HepG2 (cell line): ENCODE measurements at regions not wholly inside any gene's neighbourhood (a gene's known extent, or its start where the extent isn't known, plus 50 kb on each side); places are given as distances from the start of the nearest gene placed in this dataset.

Experiments
- GABPA ChIP-seq, 2 experiments: IDR thresholded peaks; 2 replicates each; pipeline ENCODE4 v1.6.1; 2011 to 2016; ENCODE audit warnings: low read depth in 2 of 2, low read length in 1 of 2, missing biosample characterization in 1 of 2, missing genetic modification characterization in 1 of 2
- MEF2D ChIP-seq: sonication (generic); formaldehyde crosslinking; IDR thresholded peaks from 2 replicates; pipeline ENCODE4 v1.5.1; 2020; ENCODE audit warnings: mild to moderate bottlenecking, missing genetic modification reagents
- MTA1 ChIP-seq: sonication (generic); formaldehyde crosslinking; IDR thresholded peaks from 2 replicates; pipeline ENCODE4 v1.4.0; 2020; ENCODE audit warnings: missing genetic modification reagents, mild to moderate bottlenecking, borderline replicate concordance
- TEAD2 ChIP-seq: sonication (generic); formaldehyde crosslinking; IDR thresholded peaks from 2 replicates; pipeline ENCODE4 v1.9.0; 2021; ENCODE audit warnings: missing genetic modification reagents
- ZNF441 ChIP-seq: sonication (generic); formaldehyde crosslinking; IDR thresholded peaks from 2 replicates; pipeline ENCODE4 v1.7.0; 2021; ENCODE audit warnings: missing genetic modification reagents, borderline replicate concordance
- TF ChIP-seq, protein P1 (sequence below): sonication (generic); formaldehyde crosslinking; IDR thresholded peaks from 2 replicates; pipeline ENCODE4 v1.4.0; 2020; ENCODE audit warnings: missing genetic modification reagents, borderline replicate concordance
- TF ChIP-seq, protein P2 (sequence below): sonication (generic); formaldehyde crosslinking; IDR thresholded peaks from 2 replicates; pipeline ENCODE4 v1.4.0; 2020; ENCODE audit warnings: mild to moderate bottlenecking, missing genetic modification reagents

DNA sequence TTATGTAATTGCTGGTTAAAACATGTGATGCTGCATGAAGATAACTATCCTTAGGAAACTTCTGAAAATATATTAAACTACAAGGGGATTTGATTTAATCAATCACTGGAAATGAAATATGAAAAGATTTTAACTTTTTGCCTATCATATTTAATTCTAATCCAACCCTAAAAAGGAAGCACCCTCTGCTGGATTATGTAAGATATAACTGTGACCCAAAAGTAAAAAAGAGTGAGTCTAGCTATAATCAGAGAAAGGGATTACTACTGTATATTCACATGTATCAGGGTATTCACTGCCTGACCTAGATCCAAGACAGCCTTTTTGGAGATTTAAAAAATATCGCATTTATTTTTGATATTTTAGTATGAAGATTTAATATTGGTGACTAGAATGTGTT, 295.5 kb downstream of the MDFIC start:
- no peak for TF ChIP-seq MTA1
- TF ChIP-seq MEF2D (CRISPR knock-in tag), result no peak
- TF ChIP-seq, protein P1, sequence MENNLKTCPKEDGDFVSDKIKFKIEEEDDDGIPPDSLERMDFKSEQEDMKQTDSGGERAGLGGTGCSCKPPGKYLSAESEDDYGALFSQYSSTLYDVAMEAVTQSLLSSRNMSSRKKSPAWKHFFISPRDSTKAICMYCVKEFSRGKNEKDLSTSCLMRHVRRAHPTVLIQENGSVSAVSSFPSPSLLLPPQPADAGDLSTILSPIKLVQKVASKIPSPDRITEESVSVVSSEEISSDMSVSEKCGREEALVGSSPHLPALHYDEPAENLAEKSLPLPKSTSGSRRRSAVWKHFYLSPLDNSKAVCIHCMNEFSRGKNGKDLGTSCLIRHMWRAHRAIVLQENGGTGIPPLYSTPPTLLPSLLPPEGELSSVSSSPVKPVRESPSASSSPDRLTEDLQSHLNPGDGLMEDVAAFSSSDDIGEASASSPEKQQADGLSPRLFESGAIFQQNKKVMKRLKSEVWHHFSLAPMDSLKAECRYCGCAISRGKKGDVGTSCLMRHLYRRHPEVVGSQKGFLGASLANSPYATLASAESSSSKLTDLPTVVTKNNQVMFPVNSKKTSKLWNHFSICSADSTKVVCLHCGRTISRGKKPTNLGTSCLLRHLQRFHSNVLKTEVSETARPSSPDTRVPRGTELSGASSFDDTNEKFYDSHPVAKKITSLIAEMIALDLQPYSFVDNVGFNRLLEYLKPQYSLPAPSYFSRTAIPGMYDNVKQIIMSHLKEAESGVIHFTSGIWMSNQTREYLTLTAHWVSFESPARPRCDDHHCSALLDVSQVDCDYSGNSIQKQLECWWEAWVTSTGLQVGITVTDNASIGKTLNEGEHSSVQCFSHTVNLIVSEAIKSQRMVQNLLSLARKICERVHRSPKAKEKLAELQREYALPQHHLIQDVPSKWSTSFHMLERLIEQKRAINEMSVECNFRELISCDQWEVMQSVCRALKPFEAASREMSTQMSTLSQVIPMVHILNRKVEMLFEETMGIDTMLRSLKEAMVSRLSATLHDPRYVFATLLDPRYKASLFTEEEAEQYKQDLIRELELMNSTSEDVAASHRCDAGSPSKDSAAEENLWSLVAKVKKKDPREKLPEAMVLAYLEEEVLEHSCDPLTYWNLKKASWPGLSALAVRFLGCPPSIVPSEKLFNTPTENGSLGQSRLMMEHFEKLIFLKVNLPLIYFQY (CRISPR knock-in tag), result no peak
- no peak for TF ChIP-seq GABPA (IDR thresholded peaks at IDR 0.05; ENCODE audit: low read depth, low read length)
- no peak for TF ChIP-seq GABPA (CRISPR knock-in tag; IDR thresholded peaks at IDR 0.05; ENCODE audit: low read depth)
- TF ChIP-seq, protein P2, sequence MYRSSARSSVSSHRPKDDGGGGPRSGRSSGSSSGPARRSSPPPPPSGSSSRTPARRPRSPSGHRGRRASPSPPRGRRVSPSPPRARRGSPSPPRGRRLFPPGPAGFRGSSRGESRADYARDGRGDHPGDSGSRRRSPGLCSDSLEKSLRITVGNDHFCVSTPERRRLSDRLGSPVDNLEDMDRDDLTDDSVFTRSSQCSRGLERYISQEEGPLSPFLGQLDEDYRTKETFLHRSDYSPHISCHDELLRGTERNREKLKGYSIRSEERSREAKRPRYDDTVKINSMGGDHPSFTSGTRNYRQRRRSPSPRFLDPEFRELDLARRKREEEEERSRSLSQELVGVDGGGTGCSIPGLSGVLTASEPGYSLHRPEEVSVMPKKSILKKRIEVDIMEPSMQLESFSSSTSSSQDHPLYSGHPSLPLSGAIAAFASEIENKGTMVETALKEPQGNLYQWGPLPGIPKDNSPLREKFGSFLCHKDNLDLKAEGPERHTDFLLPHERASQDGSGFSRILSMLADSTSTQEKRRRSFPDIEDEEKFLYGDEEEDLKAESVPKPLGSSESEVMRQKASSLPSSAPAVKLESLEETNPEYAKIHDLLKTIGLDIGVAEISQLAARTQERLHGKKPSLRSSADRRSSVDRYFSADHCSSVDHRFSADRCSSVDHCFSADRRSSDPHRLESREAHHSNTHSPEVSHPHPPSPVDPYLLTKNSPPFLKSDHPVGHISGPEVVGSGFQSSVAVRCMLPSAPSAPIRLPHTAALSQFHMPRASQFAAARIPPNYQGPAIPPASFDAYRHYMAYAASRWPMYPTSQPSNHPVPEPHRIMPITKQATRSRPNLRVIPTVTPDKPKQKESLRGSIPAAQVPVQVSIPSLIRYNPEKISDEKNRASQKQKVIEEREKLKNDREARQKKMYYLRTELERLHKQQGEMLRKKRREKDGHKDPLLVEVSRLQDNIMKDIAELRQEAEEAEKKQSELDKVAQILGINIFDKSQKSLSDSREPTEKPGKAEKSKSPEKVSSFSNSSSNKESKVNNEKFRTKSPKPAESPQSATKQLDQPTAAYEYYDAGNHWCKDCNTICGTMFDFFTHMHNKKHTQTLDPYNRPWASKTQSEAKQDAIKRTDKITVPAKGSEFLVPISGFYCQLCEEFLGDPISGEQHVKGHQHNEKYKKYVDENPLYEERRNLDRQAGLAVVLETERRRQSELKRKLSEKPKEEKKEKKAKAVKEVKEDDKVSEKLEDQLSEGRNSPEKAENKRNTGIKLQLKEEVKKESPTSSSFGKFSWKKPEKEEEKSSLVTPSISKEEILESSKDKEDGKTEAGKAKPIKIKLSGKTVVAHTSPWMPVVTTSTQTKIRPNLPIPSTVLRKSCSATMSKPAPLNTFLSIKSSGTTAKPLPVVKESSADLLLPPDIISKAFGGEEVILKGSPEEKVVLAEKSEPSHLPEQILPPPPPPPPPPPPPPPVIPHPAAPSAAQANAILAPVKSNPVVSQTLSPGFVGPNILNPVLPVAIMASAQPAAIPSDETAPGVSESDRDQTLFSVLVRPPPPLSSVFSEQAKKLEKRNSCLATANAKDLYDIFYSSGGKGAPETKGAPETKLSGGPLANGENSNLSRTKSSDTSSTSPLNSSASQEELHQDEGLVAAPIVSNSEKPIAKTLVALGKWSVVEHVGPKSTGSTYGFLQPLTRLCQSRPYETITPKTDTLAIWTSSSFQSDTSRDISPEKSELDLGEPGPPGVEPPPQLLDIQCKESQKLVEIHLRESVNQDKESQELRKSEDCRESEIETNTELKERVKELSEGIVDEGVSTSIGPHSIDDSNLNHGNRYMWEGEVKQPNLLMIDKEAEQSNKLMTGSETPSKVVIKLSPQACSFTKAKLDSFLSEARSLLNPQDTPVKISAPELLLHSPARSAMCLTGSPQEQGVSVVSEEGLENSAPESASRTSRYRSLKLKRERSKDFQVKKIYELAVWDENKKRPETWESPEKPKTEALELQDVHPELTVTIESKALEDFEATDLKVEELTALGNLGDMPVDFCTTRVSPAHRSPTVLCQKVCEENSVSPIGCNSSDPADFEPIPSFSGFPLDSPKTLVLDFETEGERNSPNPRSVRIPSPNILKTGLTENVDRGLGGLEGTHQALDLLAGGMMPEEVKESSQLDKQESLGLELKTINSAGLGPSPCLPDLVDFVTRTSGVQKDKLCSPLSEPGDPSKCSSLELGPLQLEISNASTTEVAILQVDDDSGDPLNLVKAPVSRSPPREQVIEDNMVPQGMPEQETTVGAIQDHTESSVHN (CRISPR knock-in tag), result no peak
- TF ChIP-seq ZNF441, result no peak
- no peak for TF ChIP-seq TEAD2
